Retinal pigment epithelial cell (primary cell): ENCODE measurements at regions not wholly inside any gene's neighbourhood (a gene's known extent, or its start where the extent isn't known, plus 50 kb on each side); places are given as distances from the start of the nearest gene placed in this dataset.

Source experiments
- DNase-seq: peaks from one replicate; pipeline ENCODE4 v3.0.0-alpha.2; 2010; ENCODE audit warnings: low read depth
- H3K4me3 ChIP-seq: 2 replicates; pipeline ENCODE4 v1.5.1; 2011; ENCODE audit warnings: mild to moderate bottlenecking, low read length, control low read depth, moderate library complexity
- TF ChIP-seq, protein P1 (sequence below): conservative IDR thresholded peaks from 2 replicates; pipeline ENCODE4 v1.5.1; 2011; ENCODE audit warnings: low read depth, low read length, control low read depth, inconsistent platforms

DNA sequence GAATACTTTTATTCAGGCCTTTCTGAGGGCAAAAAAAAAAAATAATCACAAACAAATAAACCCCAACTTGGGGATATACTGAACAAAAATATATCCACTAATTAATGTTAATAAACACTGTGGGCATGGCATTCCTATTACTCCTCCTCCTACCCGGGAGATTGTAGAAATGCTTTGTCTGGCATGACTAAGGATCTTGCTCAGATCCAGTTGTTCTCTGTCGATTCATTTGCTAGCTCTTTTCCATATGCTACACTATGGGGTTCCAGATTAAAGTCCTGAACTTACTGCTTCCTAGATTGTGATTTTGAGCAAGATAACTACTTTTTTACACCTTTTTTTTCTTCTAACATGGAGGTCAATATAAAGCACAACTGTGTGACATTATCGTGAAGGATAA is 102.2 kb upstream of the PRR16 start:
- TF ChIP-seq, protein P1, sequence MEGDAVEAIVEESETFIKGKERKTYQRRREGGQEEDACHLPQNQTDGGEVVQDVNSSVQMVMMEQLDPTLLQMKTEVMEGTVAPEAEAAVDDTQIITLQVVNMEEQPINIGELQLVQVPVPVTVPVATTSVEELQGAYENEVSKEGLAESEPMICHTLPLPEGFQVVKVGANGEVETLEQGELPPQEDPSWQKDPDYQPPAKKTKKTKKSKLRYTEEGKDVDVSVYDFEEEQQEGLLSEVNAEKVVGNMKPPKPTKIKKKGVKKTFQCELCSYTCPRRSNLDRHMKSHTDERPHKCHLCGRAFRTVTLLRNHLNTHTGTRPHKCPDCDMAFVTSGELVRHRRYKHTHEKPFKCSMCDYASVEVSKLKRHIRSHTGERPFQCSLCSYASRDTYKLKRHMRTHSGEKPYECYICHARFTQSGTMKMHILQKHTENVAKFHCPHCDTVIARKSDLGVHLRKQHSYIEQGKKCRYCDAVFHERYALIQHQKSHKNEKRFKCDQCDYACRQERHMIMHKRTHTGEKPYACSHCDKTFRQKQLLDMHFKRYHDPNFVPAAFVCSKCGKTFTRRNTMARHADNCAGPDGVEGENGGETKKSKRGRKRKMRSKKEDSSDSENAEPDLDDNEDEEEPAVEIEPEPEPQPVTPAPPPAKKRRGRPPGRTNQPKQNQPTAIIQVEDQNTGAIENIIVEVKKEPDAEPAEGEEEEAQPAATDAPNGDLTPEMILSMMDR, result no peak
- DNase-seq, result no peak
- H3K4me3 ChIP-seq, result no peak overlapping the region

DNA sequence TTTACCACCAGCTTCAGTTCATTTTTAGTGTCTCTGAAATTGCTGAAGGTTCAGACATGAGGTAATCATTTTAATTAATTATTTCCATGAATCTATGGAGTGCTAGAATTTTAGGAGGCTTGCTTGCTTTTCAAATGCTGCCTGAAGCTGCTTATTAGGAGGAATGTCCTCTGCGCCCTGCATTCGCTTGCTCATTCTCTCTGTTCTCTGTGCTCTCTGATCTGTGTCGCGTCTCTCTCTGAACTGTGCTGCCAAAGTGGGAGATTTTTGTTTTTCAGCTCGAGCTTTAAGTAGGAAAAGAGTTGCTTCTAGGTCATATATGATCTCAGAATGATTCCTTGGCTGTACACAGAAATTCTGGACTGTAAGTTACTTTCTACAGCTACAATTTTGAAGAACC is 101.7 kb upstream of the PRR16 start:
- TF ChIP-seq, protein P1, result no peak
- H3K4me3 ChIP-seq, result no peak overlapping the region
- no peak for DNase-seq

DNA sequence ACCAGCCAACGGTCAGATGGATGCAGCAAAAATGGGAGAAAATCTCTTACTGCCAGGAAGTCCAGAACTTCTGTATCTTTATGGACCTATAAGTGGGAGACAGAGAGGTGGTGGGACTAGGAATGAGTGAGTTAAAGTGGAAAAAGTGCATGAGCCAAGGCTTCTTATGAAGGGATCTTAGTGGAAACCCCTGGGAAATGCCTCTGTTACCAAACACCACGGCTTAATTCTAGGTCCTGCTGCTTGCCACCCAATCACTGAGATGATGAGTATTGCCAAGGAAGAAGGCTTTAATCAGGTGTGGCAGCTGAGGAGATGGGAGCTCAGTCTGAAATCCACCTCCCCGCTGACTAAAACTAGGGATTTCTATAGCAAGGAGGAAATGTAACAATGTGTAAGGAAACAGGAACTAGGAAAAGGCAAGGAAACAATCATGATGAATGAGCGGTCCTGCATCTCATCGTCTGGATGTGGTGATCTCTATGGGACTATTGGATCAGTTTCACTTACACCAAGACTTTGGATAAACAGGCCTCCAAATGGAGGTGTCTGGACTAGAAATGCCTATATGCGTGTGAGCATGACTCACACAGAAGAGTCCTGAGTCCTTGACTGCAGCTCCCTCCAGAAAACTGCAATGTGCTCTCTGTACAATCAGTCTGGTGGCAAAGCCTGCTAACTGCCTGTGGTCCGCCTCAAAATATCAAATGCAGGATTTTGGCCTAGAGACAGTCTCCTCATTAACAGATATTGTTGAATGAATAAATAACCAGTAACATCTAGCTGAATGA is 98.2 kb upstream of the PRR16 start:
- TF ChIP-seq, protein P1, result no peak
- peak; percentile 30 for DNase-seq
- no peak overlapping the region for H3K4me3 ChIP-seq

DNA sequence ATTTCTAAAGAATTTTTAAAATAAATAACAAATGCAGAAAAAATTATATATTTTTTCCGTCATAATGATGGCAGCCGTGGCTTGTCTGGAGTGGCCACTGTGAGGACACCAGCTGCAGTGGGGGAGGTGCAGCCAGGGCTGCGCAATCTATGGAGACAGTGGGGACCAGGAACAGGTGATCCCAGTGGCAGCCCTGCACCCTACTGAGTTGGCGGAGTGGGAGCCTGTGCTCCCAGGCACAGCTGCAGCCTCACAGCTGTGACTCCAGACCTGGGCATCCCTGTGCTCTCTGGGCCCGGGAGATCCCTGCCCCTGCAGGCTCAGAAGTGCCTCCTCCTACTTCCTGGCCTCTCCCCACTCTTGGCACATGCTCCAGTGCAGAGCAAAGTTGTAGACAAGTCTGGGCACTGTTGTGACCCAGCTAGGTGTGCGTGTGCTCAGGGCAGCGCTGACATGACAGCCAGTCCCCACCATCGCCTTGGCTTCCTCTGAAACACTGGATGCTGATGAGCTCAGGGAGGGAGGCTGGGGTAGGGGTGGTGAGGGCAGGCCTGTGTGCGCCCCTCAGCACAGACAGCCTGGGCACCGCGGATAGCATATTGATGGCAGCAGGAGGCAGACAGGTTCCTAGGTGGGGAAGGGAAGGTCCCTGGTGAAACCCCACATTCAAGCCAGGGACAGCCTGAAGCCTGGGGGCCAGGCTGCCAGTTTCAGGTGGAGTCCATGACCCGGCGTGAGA is 96.0 kb upstream of the PRR16 start:
- TF ChIP-seq, protein P1, result no peak
- DNase-seq, result no peak
- H3K4me3 ChIP-seq, result no peak overlapping the region

DNA sequence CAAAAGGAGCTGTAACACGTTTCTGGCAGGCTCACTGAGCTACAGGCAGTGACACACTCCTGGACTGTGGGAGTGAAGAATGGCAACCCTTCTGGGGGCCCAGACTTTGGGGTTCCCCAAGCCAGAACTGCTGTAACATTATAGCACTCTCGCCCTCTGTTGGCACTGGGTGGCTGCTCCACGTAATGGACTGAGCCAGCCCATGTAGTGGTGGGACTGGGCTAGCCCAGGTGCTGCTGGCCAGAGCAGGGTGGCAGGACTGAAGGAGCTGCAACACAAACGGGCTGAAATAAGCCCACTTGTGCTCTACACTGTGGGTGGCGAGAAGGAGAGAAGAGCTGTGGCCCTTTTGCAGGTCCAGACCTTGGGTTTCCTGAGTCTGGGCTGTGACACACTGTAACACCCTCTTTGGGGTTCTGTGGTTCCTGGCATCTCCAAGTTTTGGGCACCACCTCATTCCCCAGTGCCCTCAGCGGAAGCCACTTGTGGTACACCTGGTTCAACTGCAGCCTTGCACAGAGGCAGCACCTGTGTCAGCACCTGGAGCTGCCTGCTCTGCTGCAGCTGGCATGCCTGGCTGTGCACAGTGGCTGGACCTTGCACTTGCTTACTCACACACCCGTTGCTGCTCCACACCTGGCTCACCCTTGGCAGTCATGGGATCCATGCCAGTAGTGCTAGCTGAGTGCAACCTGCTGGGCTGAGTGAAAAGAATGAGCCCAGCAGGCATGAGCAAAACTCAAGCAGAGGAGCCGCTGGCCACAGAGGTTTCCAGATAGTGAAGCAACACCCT is 95.0 kb upstream of the PRR16 start:
- H3K4me3 ChIP-seq, result no peak overlapping the region
- TF ChIP-seq, protein P1, result no peak
- no peak for DNase-seq

DNA sequence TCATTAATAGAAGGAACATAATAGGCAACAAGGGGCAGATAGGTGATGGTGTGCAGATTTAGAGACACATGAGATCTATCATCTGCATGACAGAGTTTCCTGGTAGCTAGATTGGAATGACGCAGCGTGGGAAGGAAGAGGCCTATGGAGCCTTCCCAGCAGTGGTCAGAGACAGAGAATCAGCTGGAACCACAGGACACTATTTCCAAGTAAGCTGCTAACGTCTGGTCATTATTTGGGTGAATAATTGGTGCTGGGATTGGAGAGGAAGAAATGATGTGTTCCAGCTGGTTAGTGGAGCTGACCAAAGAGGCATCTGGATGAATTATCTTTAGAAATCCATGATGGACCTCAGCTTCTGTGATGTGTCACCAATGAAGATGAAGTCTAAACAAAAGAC is 91.2 kb upstream of the PRR16 start:
- no peak overlapping the region for H3K4me3 ChIP-seq
- TF ChIP-seq, protein P1, result no peak
- no peak for DNase-seq
